ENCODE measurements at regions not wholly inside any gene's neighbourhood (a gene's known extent, or its start where the extent isn't known, plus 50 kb on each side); places are given as distances from the start of the nearest gene placed in this dataset.

- Histone ChIP-seq H3K4me1 (no peaks in the 10 kb centered on the region), H3K4me3 (no peak overlapping the region), H3K27ac (no peak overlapping the region), H3K9me3 (no peaks in the 10 kb centered on the region), H3K36me3 (no peaks in the 10 kb centered on the region), H3K27me3 (no peaks in the 10 kb centered on the region)
- in situ Hi-C loops (cut with MboI; ENCODE audit: low sequenced_read_pairs in 4 of 4): no loop called here
- DNase-seq (no peak), ATAC-seq (no peak)
- intact Hi-C loops (cut with DNase I; ENCODE audit: low total_unique reads): no loop called here
- TF ChIP-seq CTCF (IDR thresholded peaks at IDR 0.05 in 4 of 5, conservative IDR thresholded peaks at IDR 0.05 in 1 of 5): no peak
- TF ChIP-seq POLR2A (IDR thresholded peaks at IDR 0.05): no peak
These were observed 232.3 kb upstream of the CPEB2 start for GRCh38 chr4:14769993-14770392.

- no peak for TF ChIP-seq POLR2A (IDR thresholded peaks at IDR 0.05)
- TF ChIP-seq CTCF (IDR thresholded peaks at IDR 0.05 in 4 of 5, conservative IDR thresholded peaks at IDR 0.05 in 1 of 5): no peak
- H3K36me3 ChIP-seq: no peaks in the 10 kb centered on the region
- intact Hi-C loops (cut with DNase I; ENCODE audit: low total_unique reads): no loop called here
These were observed 231.2 kb upstream of the CPEB2 start for GRCh38 chr4:14771094-14771493.

GRCh38 chr4:14771504-14772175 lies 230.6 kb upstream of the CPEB2 start:
- Histone ChIP-seq H3K27me3 (no peaks in the 10 kb centered on the region), H3K36me3 (no peaks in the 10 kb centered on the region), H3K27ac (no peak overlapping the region), H3K9me3 (no peaks in the 10 kb centered on the region), H3K4me1 (no peaks in the 10 kb centered on the region), H3K4me3 (no peak overlapping the region)
- DNase-seq (no peak), ATAC-seq (no peak)
- intact Hi-C loops (cut with DNase I; ENCODE audit: low total_unique reads) (no loop called here), in situ Hi-C loops (cut with MboI; ENCODE audit: low sequenced_read_pairs in 4 of 4) (no loop called here)
- TF ChIP-seq POLR2A (IDR thresholded peaks at IDR 0.05) (no peak), CTCF (IDR thresholded peaks at IDR 0.05 in 4 of 5, conservative IDR thresholded peaks at IDR 0.05 in 1 of 5) (no peak)

More at GRCh38 chr4:14771094-14771493, 231.2 kb upstream of the CPEB2 start:
- ATAC-seq: no peak
- no peaks in the 10 kb centered on the region for H3K4me1 ChIP-seq
- DNase-seq: no peak
- no peaks in the 10 kb centered on the region for H3K9me3 ChIP-seq
- H3K27ac ChIP-seq: no peak overlapping the region
- no peaks in the 10 kb centered on the region for H3K27me3 ChIP-seq
- H3K4me3 ChIP-seq: no peak overlapping the region
- in situ Hi-C loops (cut with MboI; ENCODE audit: low sequenced_read_pairs in 4 of 4): no loop called here

GRCh38 chr4:14772388-14772787 lies 229.9 kb upstream of the CPEB2 start:
- ATAC-seq: no peak
- intact Hi-C loops (cut with DNase I; ENCODE audit: low total_unique reads): no loop called here
- no peaks in the 10 kb centered on the region for H3K4me1 ChIP-seq
- no peak for DNase-seq
- no peaks in the 10 kb centered on the region for H3K27me3 ChIP-seq
- H3K4me3 ChIP-seq: no peak overlapping the region
- no peaks in the 10 kb centered on the region for H3K9me3 ChIP-seq
- no peak overlapping the region for H3K27ac ChIP-seq
- in situ Hi-C loops (cut with MboI; ENCODE audit: low sequenced_read_pairs in 4 of 4): no loop called here
- H3K36me3 ChIP-seq: no peaks in the 10 kb centered on the region
- no peak for TF ChIP-seq CTCF (IDR thresholded peaks at IDR 0.05 in 4 of 5, conservative IDR thresholded peaks at IDR 0.05 in 1 of 5)
- no peak for TF ChIP-seq POLR2A (IDR thresholded peaks at IDR 0.05)

Data from gastrocnemius medialis (tissue), 4 donors.